HL-60 (cell line): ENCODE measurements at regions not wholly inside any gene's neighbourhood (a gene's known extent, or its start where the extent isn't known, plus 50 kb on each side); places are given as distances from the start of the nearest gene placed in this dataset.

Experiments
- DNase-seq, 2 experiments: peaks; one replicate each; pipeline ENCODE4 v3.0.0-alpha.2; 2010 to 2020; ENCODE audit warnings: low read depth in 1 of 2, low spot score in 1 of 2
- H3K27ac ChIP-seq: fragments of 250-450 bp; sonication (Bioruptor Pico); replicated peaks from 2 replicates; pipeline ENCODE4 v1.5.1; 2020; ENCODE audit warnings: mild to moderate bottlenecking, moderate library complexity
- H3K27me3 ChIP-seq: fragments of 250-450 bp; sonication (Bioruptor Pico); 2 replicates; pipeline ENCODE4 v1.5.1; 2021; ENCODE audit warnings: mild to moderate bottlenecking, moderate library complexity; ENCODE audit not compliant: insufficient read depth, poor library complexity, severe bottlenecking
- H3K4me3 ChIP-seq: replicated peaks from 2 replicates; pipeline ENCODE4 v1.5.1; 2011; ENCODE audit warnings: mild to moderate bottlenecking, control low read depth, low read length; ENCODE audit not compliant: insufficient read depth
- CTCF ChIP-seq: IDR thresholded peaks from one replicate; pipeline ENCODE4 v1.5.1; 2011; ENCODE audit warnings: low read length, control low read depth, inconsistent platforms; ENCODE audit not compliant: insufficient read depth
- GABPA ChIP-seq: IDR thresholded peaks from 2 replicates; pipeline ENCODE4 v1.6.1; 2012; ENCODE audit warnings: low read depth
- POLR2AphosphoS5 ChIP-seq: IDR thresholded peaks from 2 replicates; pipeline ENCODE4 v1.6.1; 2012; ENCODE audit warnings: low read depth
- REST ChIP-seq: IDR thresholded peaks from 2 replicates; pipeline ENCODE4 v1.6.1; 2012; ENCODE audit warnings: low read depth; ENCODE audit not compliant: insufficient replicate concordance
- SPI1 ChIP-seq: IDR thresholded peaks from 2 replicates; pipeline ENCODE4 v1.6.1; 2012; ENCODE audit warnings: low read depth, mild to moderate bottlenecking, borderline replicate concordance

GRCh38 chr9:691825-692400 lies 149.6 kb upstream of the DMRT1 start:
- Histone ChIP-seq H3K27ac (no peak overlapping the region), H3K4me3 (no peak overlapping the region), H3K27me3 (no peaks in the 10 kb centered on the region)
- no peak for TF ChIP-seq POLR2AphosphoS5
- TF ChIP-seq CTCF = no peak
- no peak for TF ChIP-seq GABPA
- TF ChIP-seq SPI1 = no peak
- no peak for TF ChIP-seq REST
- DNase-seq = no peak

GRCh38 chr9:692636-693129 lies 148.8 kb upstream of the DMRT1 start:
- H3K27ac ChIP-seq = no peak overlapping the region
- DNase-seq = no peak
- TF ChIP-seq SPI1 (no peak), GABPA (no peak), POLR2AphosphoS5 (no peak), CTCF (no peak), REST (no peak)
- H3K27me3 ChIP-seq = no peaks in the 10 kb centered on the region
- no peak overlapping the region for H3K4me3 ChIP-seq

GRCh38 chr9:693201-694091 lies 148.1 kb upstream of the DMRT1 start:
- H3K27ac ChIP-seq = no peak overlapping the region
- TF ChIP-seq SPI1 (no peak), CTCF (no peak), GABPA (no peak), REST (no peak), POLR2AphosphoS5 (no peak)
- H3K27me3 ChIP-seq = no peaks in the 10 kb centered on the region
- no peak for DNase-seq
- no peak overlapping the region for H3K4me3 ChIP-seq
